ENCODE measurements at regions not wholly inside any gene's neighbourhood (a gene's known extent, or its start where the extent isn't known, plus 50 kb on each side); places are given as distances from the start of the nearest gene placed in this dataset.

DNA sequence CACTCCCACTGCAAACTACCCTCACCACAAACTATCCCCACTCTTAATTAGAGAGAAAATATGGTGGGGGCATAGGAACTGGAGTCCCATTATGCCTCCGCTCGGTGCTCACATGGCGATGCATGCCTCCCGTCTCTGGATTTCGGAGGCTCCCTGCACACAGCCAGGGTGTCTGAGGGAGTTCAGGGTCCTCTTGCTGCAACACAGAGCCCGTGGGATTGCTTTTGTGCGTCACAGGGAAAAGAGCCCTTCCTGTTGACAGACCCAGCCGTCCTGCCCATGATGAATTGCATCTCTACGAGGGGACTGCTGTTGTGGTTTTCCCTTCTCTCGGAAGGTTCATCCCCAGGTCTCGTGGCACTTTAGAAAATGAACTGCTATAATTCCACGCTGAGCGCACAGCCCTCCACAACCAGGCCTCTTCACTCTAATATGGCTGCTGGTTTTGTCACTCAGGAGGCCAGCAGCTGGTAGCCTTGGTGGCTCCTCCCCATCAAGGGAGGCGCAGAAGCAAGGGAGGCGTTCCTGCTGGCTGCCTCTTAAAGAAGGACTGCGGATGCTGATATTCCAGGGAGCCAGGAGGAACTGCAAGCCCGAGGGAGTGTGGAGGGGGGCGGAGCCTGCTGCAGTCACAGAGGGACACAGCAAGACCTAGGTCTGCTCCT is 158.0 kb downstream of the KCNA5 start:
- Histone ChIP-seq H3K4me3 (no peak overlapping the region), H3K4me1 (no peaks in the 10 kb centered on the region), H3K9me3 (no peaks in the 10 kb centered on the region), H3K27me3 (peaks cover 0 to 14% (median 0%) of the 10 kb centered on the region in 3 donors), H3K36me3 (no peaks in the 10 kb centered on the region), H3K27ac (no peak overlapping the region)
- TF ChIP-seq EP300 (IDR thresholded peaks at IDR 0.05) (no peak), POLR2A (IDR thresholded peaks at IDR 0.05) (no peak)
- TF ChIP-seq, protein P1, sequence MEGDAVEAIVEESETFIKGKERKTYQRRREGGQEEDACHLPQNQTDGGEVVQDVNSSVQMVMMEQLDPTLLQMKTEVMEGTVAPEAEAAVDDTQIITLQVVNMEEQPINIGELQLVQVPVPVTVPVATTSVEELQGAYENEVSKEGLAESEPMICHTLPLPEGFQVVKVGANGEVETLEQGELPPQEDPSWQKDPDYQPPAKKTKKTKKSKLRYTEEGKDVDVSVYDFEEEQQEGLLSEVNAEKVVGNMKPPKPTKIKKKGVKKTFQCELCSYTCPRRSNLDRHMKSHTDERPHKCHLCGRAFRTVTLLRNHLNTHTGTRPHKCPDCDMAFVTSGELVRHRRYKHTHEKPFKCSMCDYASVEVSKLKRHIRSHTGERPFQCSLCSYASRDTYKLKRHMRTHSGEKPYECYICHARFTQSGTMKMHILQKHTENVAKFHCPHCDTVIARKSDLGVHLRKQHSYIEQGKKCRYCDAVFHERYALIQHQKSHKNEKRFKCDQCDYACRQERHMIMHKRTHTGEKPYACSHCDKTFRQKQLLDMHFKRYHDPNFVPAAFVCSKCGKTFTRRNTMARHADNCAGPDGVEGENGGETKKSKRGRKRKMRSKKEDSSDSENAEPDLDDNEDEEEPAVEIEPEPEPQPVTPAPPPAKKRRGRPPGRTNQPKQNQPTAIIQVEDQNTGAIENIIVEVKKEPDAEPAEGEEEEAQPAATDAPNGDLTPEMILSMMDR (IDR thresholded peaks at IDR 0.05): no peak
- WGBS, 2 donors: 70 to 81% methylated on average over 18 of the region's 18 CpGs
- no peak for DNase-seq
- intact Hi-C loops (cut with DNase I): no loop called here

DNA sequence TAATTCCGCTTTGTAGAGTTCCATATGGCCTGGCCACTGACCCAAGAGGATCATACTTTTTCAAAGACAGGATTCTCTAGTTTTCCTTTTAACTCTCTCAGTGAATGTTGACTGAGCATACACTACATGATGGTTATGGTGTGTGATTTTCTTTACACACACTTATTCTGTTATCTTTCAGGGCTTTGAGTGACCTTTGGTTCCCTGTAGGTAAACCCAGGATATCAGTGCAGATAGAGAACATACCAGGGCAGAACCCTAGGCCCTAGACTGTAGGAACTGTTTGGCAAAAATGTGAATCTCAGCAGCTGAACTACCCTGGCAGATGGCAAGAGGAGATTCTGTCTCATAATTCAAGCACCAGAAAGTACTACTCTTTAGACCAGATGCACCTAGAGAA is 159.6 kb downstream of the KCNA5 start:
- intact Hi-C loops (cut with DNase I): no loop called here
- TF ChIP-seq EP300 (IDR thresholded peaks at IDR 0.05) (no peak), POLR2AphosphoS5 (IDR thresholded peaks at IDR 0.05) (no peak)

DNA sequence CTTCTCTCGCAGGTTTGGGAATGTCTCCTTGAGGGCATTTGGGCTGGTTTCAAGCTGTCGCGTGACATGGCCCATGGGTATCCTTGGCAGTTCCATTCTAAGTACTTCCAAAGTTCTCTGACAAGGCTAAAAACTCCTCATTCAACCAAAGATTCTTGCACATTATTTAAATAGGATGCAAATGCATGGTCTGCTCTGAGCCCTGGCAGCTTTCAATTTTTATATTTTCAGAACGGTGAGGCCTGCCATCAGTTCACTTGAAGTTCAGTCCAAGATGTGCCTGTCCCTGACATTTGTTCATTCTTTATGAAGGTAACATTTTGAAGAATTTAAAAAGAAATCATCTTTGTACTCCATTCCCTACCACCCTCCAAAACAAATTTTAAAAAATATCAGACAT is 160.0 kb downstream of the KCNA5 start:
- intact Hi-C loops (cut with DNase I): no loop called here
- Histone ChIP-seq H3K27ac (no peak overlapping the region), H3K9me3 (no peaks in the 10 kb centered on the region), H3K27me3 (peaks cover 0 to 14% (median 0%) of the 10 kb centered on the region in 3 donors), H3K36me3 (no peaks in the 10 kb centered on the region), H3K4me3 (no peak overlapping the region), H3K4me1 (no peaks in the 10 kb centered on the region)
- TF ChIP-seq POLR2AphosphoS5 (IDR thresholded peaks at IDR 0.05) (no peak), EP300 (IDR thresholded peaks at IDR 0.05) (no peak), POLR2A (IDR thresholded peaks at IDR 0.05) (no peak)
- TF ChIP-seq, protein P1 (IDR thresholded peaks at IDR 0.05): no peak
- DNase-seq: no peak
- 93 to 94% methylated on average over 4 of the region's 4 CpGs for WGBS, 2 donors

More for the DNA sequence above, 159.6 kb downstream of the KCNA5 start:
- H3K36me3 ChIP-seq: no peaks in the 10 kb centered on the region
- H3K4me3 ChIP-seq: no peak overlapping the region
- no peaks in the 10 kb centered on the region for H3K9me3 ChIP-seq
- 0% methylated on average over 1 of the region's 1 CpG for WGBS, 2 donors
- peaks cover 0 to 14% (median 0%) of the 10 kb centered on the region in 3 donors for H3K27me3 ChIP-seq
- DNase-seq: no peak
- no peak overlapping the region for H3K27ac ChIP-seq
- no peaks in the 10 kb centered on the region for H3K4me1 ChIP-seq

- no peak for TF ChIP-seq POLR2AphosphoS5 (IDR thresholded peaks at IDR 0.05)
- TF ChIP-seq, protein P1 (IDR thresholded peaks at IDR 0.05): no peak
- TF ChIP-seq EP300 (IDR thresholded peaks at IDR 0.05): no peak
- no peak for TF ChIP-seq POLR2A (IDR thresholded peaks at IDR 0.05)
- Histone ChIP-seq H3K36me3 (no peaks in the 10 kb centered on the region), H3K4me1 (no peaks in the 10 kb centered on the region), H3K4me3 (no peak overlapping the region), H3K9me3 (no peaks in the 10 kb centered on the region), H3K27me3 (peaks cover 0 to 14% (median 0%) of the 10 kb centered on the region in 3 donors), H3K27ac (no peak overlapping the region)
- DNase-seq: no peak
- WGBS, 2 donors: 45 to 77% methylated on average over 4 of the region's 4 CpGs
- intact Hi-C loops (cut with DNase I): no loop called here
Observed at GRCh38 chr12:5204271-5204670, 160.6 kb downstream of the KCNA5 start.

- peaks cover 0 to 9% (median 0%) of the 10 kb centered on the region in 3 donors for H3K27me3 ChIP-seq
- intact Hi-C loops (cut with DNase I): no loop called here
- H3K36me3 ChIP-seq: no peaks in the 10 kb centered on the region
- WGBS, 2 donors: 82 to 87% methylated on average over 4 of the region's 4 CpGs
- no peaks in the 10 kb centered on the region for H3K4me1 ChIP-seq
- no peak overlapping the region for H3K4me3 ChIP-seq
- TF ChIP-seq EP300 (IDR thresholded peaks at IDR 0.05): no peak
- TF ChIP-seq, protein P1 (IDR thresholded peaks at IDR 0.05): no peak
- no peak for TF ChIP-seq POLR2AphosphoS5 (IDR thresholded peaks at IDR 0.05)
- TF ChIP-seq POLR2A (IDR thresholded peaks at IDR 0.05): no peak
- H3K27ac ChIP-seq: no peak overlapping the region
- no peaks in the 10 kb centered on the region for H3K9me3 ChIP-seq
- DNase-seq: no peak
Observed at GRCh38 chr12:5204831-5205230, 161.2 kb downstream of the KCNA5 start.

Data from sigmoid colon (tissue), 6 donors.